GM18861 (cell line): ENCODE measurements at regions not wholly inside any gene's neighbourhood (a gene's known extent, or its start where the extent isn't known, plus 50 kb on each side); places are given as distances from the start of the nearest gene placed in this dataset.
A peak's percentile ranks its signal among the peaks of the same experiment; 100 is the strongest.

Experiments used
- ATAC-seq: cut with Tn5 transposase; IDR thresholded peaks from one replicate; pipeline ENCODE4 v1.9.1; 2021; ENCODE audit not compliant: unreplicated experiment

GRCh38 chr16:74100395-74101326 lies 196.0 kb upstream of the PSMD7 start:
- ATAC-seq = no peak

GRCh38 chr16:74099530-74099929 lies 197.1 kb upstream of the PSMD7 start:
- no peak for ATAC-seq

GRCh38 chr16:74094962-74095361 lies 201.7 kb upstream of the PSMD7 start:
- no peak for ATAC-seq

GRCh38 chr16:74094514-74094913 lies 202.1 kb upstream of the PSMD7 start:
- ATAC-seq = peak; percentile 73

GRCh38 chr16:74092336-74092735 lies 204.3 kb upstream of the PSMD7 start:
- no peak for ATAC-seq

- no peak for ATAC-seq
These were observed 205.7 kb upstream of the PSMD7 start for GRCh38 chr16:74090871-74091270.

- no peak for ATAC-seq
These were observed 213.1 kb upstream of the PSMD7 start for GRCh38 chr16:74083541-74083940.

GRCh38 chr16:74080311-74080710 lies 216.3 kb upstream of the PSMD7 start:
- ATAC-seq = no peak

GRCh38 chr16:74079232-74079586 lies 217.4 kb upstream of the PSMD7 start:
- ATAC-seq = peak; percentile 71

GRCh38 chr16:74078511-74079231 lies 217.9 kb upstream of the PSMD7 start:
- ATAC-seq = peak; percentile 89

GRCh38 chr16:74076568-74076967 lies 220.0 kb upstream of the PSMD7 start:
- no peak for ATAC-seq

- no peak for ATAC-seq
These were observed 221.2 kb upstream of the PSMD7 start for GRCh38 chr16:74075393-74075792.

- no peak for ATAC-seq
These were observed 223.2 kb upstream of the PSMD7 start for GRCh38 chr16:74073456-74073855.

- ATAC-seq = no peak
These were observed 224.5 kb upstream of the PSMD7 start for GRCh38 chr16:74071996-74072535.

GRCh38 chr16:74070237-74070636 lies 226.4 kb upstream of the PSMD7 start:
- no peak for ATAC-seq

GRCh38 chr16:74064120-74064735 lies 232.4 kb upstream of the PSMD7 start:
- no peak for ATAC-seq

- ATAC-seq = no peak
These were observed 242.8 kb upstream of the PSMD7 start for GRCh38 chr16:74053826-74054225.

- ATAC-seq = no peak
These were observed 243.3 kb upstream of the PSMD7 start for GRCh38 chr16:74053312-74053711.

- no peak for ATAC-seq
These were observed 244.6 kb upstream of the PSMD7 start for GRCh38 chr16:74052016-74052415.

- ATAC-seq = no peak
These were observed 247.6 kb upstream of the PSMD7 start for GRCh38 chr16:74049027-74049426.

GRCh38 chr16:74046524-74046923 lies 250.1 kb upstream of the PSMD7 start:
- no peak for ATAC-seq

GRCh38 chr16:74045513-74045912 lies 251.1 kb upstream of the PSMD7 start:
- ATAC-seq = no peak
